ENCODE measurements at regions not wholly inside any gene's neighbourhood (a gene's known extent, or its start where the extent isn't known, plus 50 kb on each side); places are given as distances from the start of the nearest gene placed in this dataset.

DNA sequence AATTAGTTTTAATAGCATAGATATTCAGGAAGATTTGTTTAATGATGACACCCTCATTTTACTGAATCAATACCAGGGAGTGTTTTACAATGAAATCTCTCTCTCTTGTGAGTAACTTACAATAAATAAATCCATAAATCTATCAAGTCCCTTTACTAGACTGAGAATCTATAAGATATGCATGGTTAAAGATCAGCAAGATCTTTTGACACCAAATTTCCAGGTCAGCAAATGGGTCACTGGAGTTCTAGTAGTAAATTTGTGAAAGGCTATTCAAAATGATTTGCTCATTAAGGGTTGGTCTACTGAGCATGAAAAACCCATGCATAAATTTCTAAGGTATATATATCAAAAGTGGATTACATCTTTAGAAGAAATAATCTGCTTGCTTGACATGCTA is 512.1 kb upstream of the ITGA1 start:
- TF ChIP-seq, protein P1, sequence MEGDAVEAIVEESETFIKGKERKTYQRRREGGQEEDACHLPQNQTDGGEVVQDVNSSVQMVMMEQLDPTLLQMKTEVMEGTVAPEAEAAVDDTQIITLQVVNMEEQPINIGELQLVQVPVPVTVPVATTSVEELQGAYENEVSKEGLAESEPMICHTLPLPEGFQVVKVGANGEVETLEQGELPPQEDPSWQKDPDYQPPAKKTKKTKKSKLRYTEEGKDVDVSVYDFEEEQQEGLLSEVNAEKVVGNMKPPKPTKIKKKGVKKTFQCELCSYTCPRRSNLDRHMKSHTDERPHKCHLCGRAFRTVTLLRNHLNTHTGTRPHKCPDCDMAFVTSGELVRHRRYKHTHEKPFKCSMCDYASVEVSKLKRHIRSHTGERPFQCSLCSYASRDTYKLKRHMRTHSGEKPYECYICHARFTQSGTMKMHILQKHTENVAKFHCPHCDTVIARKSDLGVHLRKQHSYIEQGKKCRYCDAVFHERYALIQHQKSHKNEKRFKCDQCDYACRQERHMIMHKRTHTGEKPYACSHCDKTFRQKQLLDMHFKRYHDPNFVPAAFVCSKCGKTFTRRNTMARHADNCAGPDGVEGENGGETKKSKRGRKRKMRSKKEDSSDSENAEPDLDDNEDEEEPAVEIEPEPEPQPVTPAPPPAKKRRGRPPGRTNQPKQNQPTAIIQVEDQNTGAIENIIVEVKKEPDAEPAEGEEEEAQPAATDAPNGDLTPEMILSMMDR (IDR thresholded peaks at IDR 0.05) = no peak
- TF ChIP-seq POLR2A (IDR thresholded peaks at IDR 0.05) (no peak), EP300 (IDR thresholded peaks at IDR 0.05) (no peak)
